ENCODE measurements at regions not wholly inside any gene's neighbourhood (a gene's known extent, or its start where the extent isn't known, plus 50 kb on each side); places are given as distances from the start of the nearest gene placed in this dataset.

GRCh38 chr2:58954880-58955385 lies 713.8 kb upstream of the FANCL start:
- peaks cover 0 to 2% (median 0%) of the 10 kb centered on the region in 6 donors for H3K9me3 Mint-ChIP-seq
- H3K27me3 Mint-ChIP-seq (ENCODE audit: low read depth in 3 of 3), result peaks cover 0 to 5% (median 0%) of the 10 kb centered on the region in 3 donors
- no peak overlapping the region for H3K27ac Mint-ChIP-seq
- H3K4me1 Mint-ChIP-seq, result no peaks in the 10 kb centered on the region
- H3K4me3 Mint-ChIP-seq, result no peak overlapping the region
- DNase-seq, result no peak
- H3K36me3 Mint-ChIP-seq, result no peaks in the 10 kb centered on the region

- no peak overlapping the region for H3K4me3 Mint-ChIP-seq
- H3K4me1 Mint-ChIP-seq, result no peaks in the 10 kb centered on the region
- H3K9me3 Mint-ChIP-seq, result peaks cover 0 to 2% (median 0%) of the 10 kb centered on the region in 6 donors
- DNase-seq, result no peak
- no peaks in the 10 kb centered on the region for H3K27me3 Mint-ChIP-seq (ENCODE audit: low read depth in 3 of 3)
- no peak overlapping the region for H3K27ac Mint-ChIP-seq
- no peaks in the 10 kb centered on the region for H3K36me3 Mint-ChIP-seq
Measured at GRCh38 chr2:58951722-58952121, 710.6 kb upstream of the FANCL start.

GRCh38 chr2:58950795-58951462 lies 709.8 kb upstream of the FANCL start:
- no peak overlapping the region for H3K27ac Mint-ChIP-seq
- H3K27me3 Mint-ChIP-seq (ENCODE audit: low read depth in 3 of 3), result no peaks in the 10 kb centered on the region
- DNase-seq, result no peak
- no peaks in the 10 kb centered on the region for H3K36me3 Mint-ChIP-seq
- peaks cover 0 to under 1% (median 0%) of the 10 kb centered on the region in 6 donors for H3K9me3 Mint-ChIP-seq
- no peak overlapping the region for H3K4me3 Mint-ChIP-seq
- H3K4me1 Mint-ChIP-seq, result no peaks in the 10 kb centered on the region

GRCh38 chr2:58939388-58939787 lies 698.3 kb upstream of the FANCL start:
- Mint-ChIP-seq H3K27me3 (ENCODE audit: low read depth in 3 of 3) (no peaks in the 10 kb centered on the region), H3K36me3 (no peaks in the 10 kb centered on the region), H3K4me3 (no peak overlapping the region), H3K9me3 (peaks cover 0 to 8% (median 1%) of the 10 kb centered on the region in 6 donors), H3K4me1 (no peaks in the 10 kb centered on the region), H3K27ac (no peak overlapping the region)
- DNase-seq, result no peak

GRCh38 chr2:58938988-58939387 lies 697.9 kb upstream of the FANCL start:
- Mint-ChIP-seq H3K4me3 (no peak overlapping the region), H3K27me3 (ENCODE audit: low read depth in 3 of 3) (no peaks in the 10 kb centered on the region), H3K9me3 (peaks cover 0 to 8% (median under 1%) of the 10 kb centered on the region in 6 donors), H3K4me1 (no peaks in the 10 kb centered on the region), H3K27ac (no peak overlapping the region), H3K36me3 (no peaks in the 10 kb centered on the region)
- DNase-seq, result no peak

- DNase-seq, result no peak
- H3K4me1 Mint-ChIP-seq, result no peaks in the 10 kb centered on the region
- no peak overlapping the region for H3K27ac Mint-ChIP-seq
- no peak overlapping the region for H3K4me3 Mint-ChIP-seq
- no peaks in the 10 kb centered on the region for H3K9me3 Mint-ChIP-seq
- H3K27me3 Mint-ChIP-seq (ENCODE audit: low read depth in 3 of 3), result no peaks in the 10 kb centered on the region
- no peaks in the 10 kb centered on the region for H3K36me3 Mint-ChIP-seq
Measured at GRCh38 chr2:58932801-58933200, 691.7 kb upstream of the FANCL start.

GRCh38 chr2:58930537-58930936 lies 689.4 kb upstream of the FANCL start:
- Mint-ChIP-seq H3K4me3 (no peak overlapping the region), H3K27me3 (ENCODE audit: low read depth in 3 of 3) (no peaks in the 10 kb centered on the region), H3K9me3 (peaks cover 0 to 2% (median 0%) of the 10 kb centered on the region in 6 donors), H3K4me1 (no peaks in the 10 kb centered on the region), H3K36me3 (no peaks in the 10 kb centered on the region), H3K27ac (no peak overlapping the region)
- DNase-seq, result no peak

GRCh38 chr2:58928973-58929372 lies 687.8 kb upstream of the FANCL start:
- H3K36me3 Mint-ChIP-seq, result no peaks in the 10 kb centered on the region
- DNase-seq, result no peak
- no peak overlapping the region for H3K4me3 Mint-ChIP-seq
- peaks cover 0 to 2% (median 0%) of the 10 kb centered on the region in 6 donors for H3K9me3 Mint-ChIP-seq
- H3K27ac Mint-ChIP-seq, result no peak overlapping the region
- H3K27me3 Mint-ChIP-seq (ENCODE audit: low read depth in 3 of 3), result peaks cover 0 to under 1% (median 0%) of the 10 kb centered on the region in 3 donors
- H3K4me1 Mint-ChIP-seq, result no peaks in the 10 kb centered on the region

GRCh38 chr2:58928391-58928790 lies 687.3 kb upstream of the FANCL start:
- H3K4me1 Mint-ChIP-seq, result no peaks in the 10 kb centered on the region
- no peaks in the 10 kb centered on the region for H3K36me3 Mint-ChIP-seq
- H3K27me3 Mint-ChIP-seq (ENCODE audit: low read depth in 3 of 3), result peaks cover 0 to 2% (median 0%) of the 10 kb centered on the region in 3 donors
- H3K4me3 Mint-ChIP-seq, result no peak overlapping the region
- H3K9me3 Mint-ChIP-seq, result peaks cover 0 to 2% (median 0%) of the 10 kb centered on the region in 6 donors
- no peak overlapping the region for H3K27ac Mint-ChIP-seq
- DNase-seq, result no peak

- DNase-seq, result no peak
- H3K36me3 Mint-ChIP-seq, result no peaks in the 10 kb centered on the region
- H3K27me3 Mint-ChIP-seq (ENCODE audit: low read depth in 3 of 3), result peaks cover 0 to 2% (median 0%) of the 10 kb centered on the region in 3 donors
- H3K9me3 Mint-ChIP-seq, result peaks cover 0 to 2% (median under 1%) of the 10 kb centered on the region in 6 donors
- H3K4me3 Mint-ChIP-seq, result no peak overlapping the region
- no peaks in the 10 kb centered on the region for H3K4me1 Mint-ChIP-seq
- no peak overlapping the region for H3K27ac Mint-ChIP-seq
Measured at GRCh38 chr2:58926112-58926511, 685.0 kb upstream of the FANCL start.

GRCh38 chr2:58925676-58926081 lies 684.6 kb upstream of the FANCL start:
- Mint-ChIP-seq H3K4me3 (no peak overlapping the region), H3K4me1 (no peaks in the 10 kb centered on the region), H3K27ac (no peak overlapping the region), H3K36me3 (no peaks in the 10 kb centered on the region), H3K9me3 (peaks cover 0 to 2% (median under 1%) of the 10 kb centered on the region in 6 donors), H3K27me3 (ENCODE audit: low read depth in 3 of 3) (peaks cover 0 to 2% (median 0%) of the 10 kb centered on the region in 3 donors)
- no peak for DNase-seq

- DNase-seq, result no peak
Measured at GRCh38 chr2:58923869-58924268, 682.7 kb upstream of the FANCL start.

GRCh38 chr2:58922245-58922644 lies 681.1 kb upstream of the FANCL start:
- Mint-ChIP-seq H3K9me3 (peaks cover 0 to 7% (median 2%) of the 10 kb centered on the region in 6 donors), H3K27me3 (ENCODE audit: low read depth in 3 of 3) (peaks cover 0 to 2% (median 0%) of the 10 kb centered on the region in 3 donors), H3K27ac (no peak overlapping the region), H3K4me1 (no peaks in the 10 kb centered on the region), H3K36me3 (no peaks in the 10 kb centered on the region), H3K4me3 (no peak overlapping the region)
- no peak for DNase-seq

More at GRCh38 chr2:58923869-58924268, 682.7 kb upstream of the FANCL start:
- H3K27ac Mint-ChIP-seq, result no peak overlapping the region
- H3K27me3 Mint-ChIP-seq (ENCODE audit: low read depth in 3 of 3), result peaks cover 0 to 2% (median 0%) of the 10 kb centered on the region in 3 donors
- no peak overlapping the region for H3K4me3 Mint-ChIP-seq
- peaks cover 0 to 7% (median 2%) of the 10 kb centered on the region in 6 donors for H3K9me3 Mint-ChIP-seq
- no peaks in the 10 kb centered on the region for H3K4me1 Mint-ChIP-seq
- no peaks in the 10 kb centered on the region for H3K36me3 Mint-ChIP-seq

- no peaks in the 10 kb centered on the region for H3K4me1 Mint-ChIP-seq
- no peak for DNase-seq
- no peak overlapping the region for H3K4me3 Mint-ChIP-seq
- peaks cover 0 to 2% (median 0%) of the 10 kb centered on the region in 3 donors for H3K27me3 Mint-ChIP-seq (ENCODE audit: low read depth in 3 of 3)
- peaks cover 0 to 7% (median 2%) of the 10 kb centered on the region in 6 donors for H3K9me3 Mint-ChIP-seq
- H3K27ac Mint-ChIP-seq, result no peak overlapping the region
- no peaks in the 10 kb centered on the region for H3K36me3 Mint-ChIP-seq
Measured at GRCh38 chr2:58921676-58922075, 680.6 kb upstream of the FANCL start.

- peaks cover 0 to 7% (median under 1%) of the 10 kb centered on the region in 6 donors for H3K9me3 Mint-ChIP-seq
- no peak overlapping the region for H3K4me3 Mint-ChIP-seq
- H3K27ac Mint-ChIP-seq, result no peak overlapping the region
- no peaks in the 10 kb centered on the region for H3K36me3 Mint-ChIP-seq
- peaks cover 0 to 2% (median 0%) of the 10 kb centered on the region in 3 donors for H3K27me3 Mint-ChIP-seq (ENCODE audit: low read depth in 3 of 3)
- no peaks in the 10 kb centered on the region for H3K4me1 Mint-ChIP-seq
- no peak for DNase-seq
Measured at GRCh38 chr2:58920001-58920400, 678.9 kb upstream of the FANCL start.

All from immature natural killer cell (primary cell).